MCF 10A (cell line): ENCODE measurements at regions not wholly inside any gene's neighbourhood (a gene's known extent, or its start where the extent isn't known, plus 50 kb on each side); places are given as distances from the start of the nearest gene placed in this dataset.

Source experiments
- BruUV-seq: library from RNA; stranded (reverse); fragments of 400-500 nt; replicated peaks from 2 replicates; lab custom pipeline; 2021; lab: Mats Ljungman, UMichigan
- CTCF ChIA-PET: fragments of 300-600 bp; sonication (Branson Sonifier 250); formaldehyde crosslinking; extraction: SDS; loops from one replicate; lab custom pipeline; 2021; ENCODE audit warnings: antibody characterized with exemption, inconsistent platforms; lab: Yijun Ruan, JAX
- POLR2A ChIA-PET: fragments of 300-600, 350-650 bp; sonication (Branson Sonifier 250); formaldehyde crosslinking; extraction: SDS; loops from one replicate; lab custom pipeline; 2020; ENCODE audit warnings: antibody characterized with exemption, inconsistent platforms; lab: Yijun Ruan, JAX
- DNase-seq: peaks from one replicate; pipeline ENCODE4 v3.0.0-alpha.2; 2018; ENCODE audit not compliant: unreplicated experiment
- H3K27ac Mint-ChIP-seq: one replicate; pipeline ENCODE4 v1.8.0; 2022; ENCODE audit warnings: mild to moderate bottlenecking, low read depth, mixed read lengths; ENCODE audit not compliant: unreplicated experiment
- H3K27me3 Mint-ChIP-seq: one replicate; pipeline ENCODE4 v1.8.0; 2022; ENCODE audit warnings: mixed read lengths; ENCODE audit not compliant: insufficient read depth, unreplicated experiment
- H3K36me3 Mint-ChIP-seq: one replicate; pipeline ENCODE4 v1.8.0; 2022; ENCODE audit warnings: mild to moderate bottlenecking, moderate library complexity, mixed read lengths; ENCODE audit not compliant: insufficient read depth, unreplicated experiment
- H3K4me1 Mint-ChIP-seq: one replicate; pipeline ENCODE4 v1.8.0; 2022; ENCODE audit warnings: mixed read lengths; ENCODE audit not compliant: insufficient read depth, unreplicated experiment
- H3K4me3 Mint-ChIP-seq: one replicate; pipeline ENCODE4 v1.8.0; 2022; ENCODE audit warnings: mild to moderate bottlenecking, moderate library complexity, mixed read lengths; ENCODE audit not compliant: unreplicated experiment
- H3K9me3 Mint-ChIP-seq: one replicate; pipeline ENCODE4 v1.8.0; 2022; ENCODE audit warnings: mixed read lengths; ENCODE audit not compliant: unreplicated experiment
- intact Hi-C: fragments of 100-400 bp; cut with micrococcal nuclease; formaldehyde crosslinking; loops from 2 replicates; pipeline ENCODE4 v1.14.1; 2022
- TF ChIP-seq, protein P1 (sequence below): fragments of 200-600 bp; IDR thresholded peaks from one replicate; pipeline ENCODE4 v1.8.0; 2022; ENCODE audit warnings: antibody characterized with exemption, mild to moderate bottlenecking; ENCODE audit not compliant: unreplicated experiment

DNA sequence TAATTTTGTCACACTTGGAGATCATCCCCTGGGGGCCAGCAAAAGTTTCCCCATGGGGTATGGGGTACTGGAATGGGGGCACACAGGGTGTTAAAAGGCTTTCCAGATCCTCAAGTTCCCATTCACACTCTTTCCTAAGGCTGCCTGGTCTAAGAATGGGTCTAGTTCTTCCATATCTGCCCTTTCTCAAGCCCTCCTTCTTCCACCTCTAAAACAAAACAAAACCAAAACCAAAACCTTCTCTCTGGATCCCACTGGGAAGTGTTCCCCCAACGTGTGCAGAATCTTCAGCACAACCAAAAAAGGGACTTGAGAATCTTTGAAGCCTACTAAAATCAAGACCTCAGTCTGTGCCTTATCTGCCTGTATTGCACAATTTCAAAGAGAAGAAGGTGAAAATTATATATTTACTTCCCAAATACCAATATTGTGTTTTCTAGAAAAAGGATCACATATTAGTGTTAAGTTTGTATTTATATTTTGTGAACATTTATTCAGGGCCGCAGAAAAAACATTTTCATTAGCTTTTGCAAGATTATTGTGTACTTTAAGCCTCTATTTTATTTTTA lies 207.2 kb upstream of the TCF4 start:
- Mint-ChIP-seq H3K9me3 (peaks cover 7% of the 10 kb centered on the region), H3K36me3 (no peaks in the 10 kb centered on the region), H3K27ac (no peak overlapping the region), H3K27me3 (no peaks in the 10 kb centered on the region), H3K4me3 (no peak overlapping the region), H3K4me1 (peaks cover 11% of the 10 kb centered on the region)
- intact Hi-C loops, result no loop called here
- no TSS peak for BruUV-seq
- TF ChIP-seq, protein P1, sequence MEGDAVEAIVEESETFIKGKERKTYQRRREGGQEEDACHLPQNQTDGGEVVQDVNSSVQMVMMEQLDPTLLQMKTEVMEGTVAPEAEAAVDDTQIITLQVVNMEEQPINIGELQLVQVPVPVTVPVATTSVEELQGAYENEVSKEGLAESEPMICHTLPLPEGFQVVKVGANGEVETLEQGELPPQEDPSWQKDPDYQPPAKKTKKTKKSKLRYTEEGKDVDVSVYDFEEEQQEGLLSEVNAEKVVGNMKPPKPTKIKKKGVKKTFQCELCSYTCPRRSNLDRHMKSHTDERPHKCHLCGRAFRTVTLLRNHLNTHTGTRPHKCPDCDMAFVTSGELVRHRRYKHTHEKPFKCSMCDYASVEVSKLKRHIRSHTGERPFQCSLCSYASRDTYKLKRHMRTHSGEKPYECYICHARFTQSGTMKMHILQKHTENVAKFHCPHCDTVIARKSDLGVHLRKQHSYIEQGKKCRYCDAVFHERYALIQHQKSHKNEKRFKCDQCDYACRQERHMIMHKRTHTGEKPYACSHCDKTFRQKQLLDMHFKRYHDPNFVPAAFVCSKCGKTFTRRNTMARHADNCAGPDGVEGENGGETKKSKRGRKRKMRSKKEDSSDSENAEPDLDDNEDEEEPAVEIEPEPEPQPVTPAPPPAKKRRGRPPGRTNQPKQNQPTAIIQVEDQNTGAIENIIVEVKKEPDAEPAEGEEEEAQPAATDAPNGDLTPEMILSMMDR, result no peak
- no peak for DNase-seq
- ChIA-PET CTCF (interaction anchor here (0.6 kb wide), 1 partner anchor 318 kb away, joined by 3 read pairs; no protein-coding TSS in a partner anchor), POLR2A (no interaction called here)

DNA sequence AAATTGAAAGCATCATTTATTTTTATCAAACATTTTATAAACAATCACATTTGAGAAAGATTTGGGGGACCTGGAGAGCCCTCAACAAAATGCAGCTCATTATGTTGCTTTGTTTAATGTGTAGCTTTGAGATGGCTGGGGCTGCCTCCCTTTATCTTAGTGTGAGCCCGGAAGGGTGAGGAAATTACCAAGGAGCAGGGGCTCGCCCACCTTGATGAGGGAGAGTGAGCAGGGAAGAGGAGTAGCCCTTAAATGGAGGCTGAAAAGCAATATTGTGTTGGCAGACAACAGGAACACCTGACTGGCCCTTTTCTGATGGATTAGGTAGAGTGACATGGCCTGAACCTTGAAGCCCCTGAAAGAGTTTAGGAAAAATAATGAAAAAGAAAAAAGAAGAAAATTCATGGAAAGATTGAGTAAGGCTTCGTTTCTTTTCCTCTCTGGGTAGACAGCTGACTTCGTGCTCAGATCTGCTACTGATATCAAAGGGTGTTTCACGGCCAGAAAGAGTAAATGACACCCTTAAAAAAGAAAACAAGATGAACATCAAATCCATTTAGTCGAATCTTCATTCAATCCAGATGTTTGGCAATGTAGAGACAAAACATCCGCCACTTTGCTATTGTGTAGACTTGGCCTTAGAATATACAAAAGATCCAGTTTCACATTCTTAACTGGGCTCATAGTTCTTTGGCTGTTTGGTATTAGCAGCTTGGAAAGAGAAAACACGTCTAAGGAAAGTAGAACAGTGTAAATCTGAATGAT lies 206.5 kb upstream of the TCF4 start:
- ChIA-PET POLR2A (no interaction called here), CTCF (interaction anchor here (0.6 kb wide), 1 partner anchor 317 kb away, joined by 3 read pairs; no protein-coding TSS in a partner anchor)
- H3K4me3 Mint-ChIP-seq, result no peak overlapping the region
- H3K36me3 Mint-ChIP-seq, result no peaks in the 10 kb centered on the region
- H3K27ac Mint-ChIP-seq, result no peak overlapping the region
- H3K9me3 Mint-ChIP-seq, result peaks cover 7% of the 10 kb centered on the region
- TF ChIP-seq, protein P1, result no peak
- peaks cover 18% of the 10 kb centered on the region for H3K4me1 Mint-ChIP-seq
- H3K27me3 Mint-ChIP-seq, result no peaks in the 10 kb centered on the region
- intact Hi-C loops, result no loop called here
- no peak for DNase-seq
- no TSS peak for BruUV-seq

DNA sequence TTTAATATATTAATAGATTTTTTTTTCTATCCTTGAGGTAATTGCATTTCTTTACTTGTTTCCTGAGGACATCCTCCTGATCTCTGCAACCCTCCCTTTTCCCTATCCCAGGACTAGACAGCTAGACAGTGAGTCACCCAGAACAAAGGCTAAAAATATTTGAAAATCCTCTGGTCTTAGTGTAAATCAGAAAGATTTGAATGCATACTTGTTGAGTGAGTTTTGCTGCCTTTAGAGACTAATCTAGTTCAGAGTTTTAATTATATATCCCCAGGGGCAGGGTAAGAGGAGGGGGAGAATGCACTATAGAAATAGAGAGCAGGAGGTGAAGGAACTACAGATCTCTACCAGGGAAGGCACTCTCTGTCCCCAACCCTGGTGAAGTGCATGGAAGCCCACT lies 202.3 kb upstream of the TCF4 start:
- TF ChIP-seq, protein P1, result no peak
- ChIA-PET POLR2A (interaction anchor here (0.6 kb wide), 1 partner anchor 32 kb away, joined by 3 read pairs; no protein-coding TSS in a partner anchor), CTCF (no interaction called here)
- H3K27ac Mint-ChIP-seq, result no peak overlapping the region
- BruUV-seq, result no TSS peak
- intact Hi-C loops, result no loop called here
- peak; percentile 45 for DNase-seq
- peaks cover 7% of the 10 kb centered on the region for H3K9me3 Mint-ChIP-seq
- no peaks in the 10 kb centered on the region for H3K27me3 Mint-ChIP-seq
- peaks cover 18% of the 10 kb centered on the region for H3K4me1 Mint-ChIP-seq
- H3K4me3 Mint-ChIP-seq, result no peak overlapping the region
- H3K36me3 Mint-ChIP-seq, result peaks cover 5% of the 10 kb centered on the region

DNA sequence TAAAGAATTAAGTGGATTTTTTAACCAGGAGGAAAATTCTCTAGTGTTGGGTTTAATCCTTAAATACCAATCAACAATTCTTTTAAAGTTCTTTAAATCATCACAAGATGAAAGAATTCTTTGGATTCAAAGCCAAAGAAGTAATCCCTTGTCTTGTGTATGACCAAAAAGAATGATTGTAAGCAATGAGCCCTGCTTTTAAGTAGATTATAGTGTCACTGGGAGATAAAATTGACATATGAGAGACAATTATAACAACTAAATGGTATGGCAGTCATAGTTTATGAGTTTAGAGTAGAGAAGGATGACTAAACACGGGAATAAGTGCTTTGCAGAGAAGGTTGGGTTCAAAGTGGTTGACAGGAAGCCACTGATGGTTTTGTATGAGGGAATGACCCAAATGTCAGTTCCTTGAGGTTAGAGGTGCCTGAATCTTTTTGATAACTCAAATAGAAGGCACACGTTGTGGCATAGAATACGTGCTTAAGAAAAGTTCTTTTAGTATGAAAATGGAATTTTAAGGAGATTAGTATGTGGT lies 199.6 kb upstream of the TCF4 start:
- peaks cover 5% of the 10 kb centered on the region for H3K36me3 Mint-ChIP-seq
- intact Hi-C loops, result no loop called here
- H3K9me3 Mint-ChIP-seq, result peaks cover 7% of the 10 kb centered on the region
- POLR2A ChIA-PET, result no interaction called here
- H3K4me3 Mint-ChIP-seq, result no peak overlapping the region
- TF ChIP-seq, protein P1, result no peak
- BruUV-seq, result no TSS peak
- H3K27me3 Mint-ChIP-seq, result no peaks in the 10 kb centered on the region
- DNase-seq, result no peak
- H3K27ac Mint-ChIP-seq, result no peak overlapping the region
- peaks cover 18% of the 10 kb centered on the region for H3K4me1 Mint-ChIP-seq
- CTCF ChIA-PET, result no interaction called here
